HuH-7.5 (cell line): ENCODE measurements at regions not wholly inside any gene's neighbourhood (a gene's known extent, or its start where the extent isn't known, plus 50 kb on each side); places are given as distances from the start of the nearest gene placed in this dataset.

ENCODE experiments used
- DNase-seq: peaks from one replicate; pipeline ENCODE4 v3.0.0; 2011; ENCODE audit warnings: low spot score

DNA sequence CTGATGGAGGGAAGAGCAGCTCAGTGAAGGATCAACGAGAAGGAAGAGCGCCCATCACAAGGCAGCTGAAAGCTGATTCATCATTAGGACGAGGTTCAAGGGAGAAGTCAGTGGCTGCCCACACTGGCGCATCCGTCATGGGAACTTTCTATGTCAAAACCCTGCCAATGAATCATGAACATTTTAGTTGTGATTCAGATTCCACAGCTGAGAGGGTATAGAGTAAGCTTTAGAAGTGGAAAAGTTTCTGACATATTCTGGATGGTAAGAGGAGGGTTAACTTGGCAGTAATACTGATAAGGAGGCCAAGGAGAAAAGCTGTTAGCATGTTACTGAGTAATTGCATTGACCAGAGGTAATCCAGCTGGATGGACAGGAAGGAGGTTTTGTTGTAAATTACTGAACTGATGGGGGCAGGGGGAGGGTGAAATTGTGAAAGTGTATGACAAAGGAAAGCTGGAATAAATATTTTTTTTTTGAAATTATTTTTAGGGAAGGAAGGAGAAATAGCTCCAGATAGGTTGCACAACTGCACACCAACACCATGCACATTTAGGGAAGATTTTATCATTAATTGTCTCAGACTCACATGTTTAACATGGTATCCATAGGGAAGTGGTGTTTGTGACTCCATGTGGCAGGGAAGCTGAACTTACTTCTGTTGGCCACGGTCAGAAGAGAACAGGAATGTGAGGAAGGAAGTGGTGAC lies 78.3 kb upstream of the NRP1 start:
- no peak for DNase-seq

DNA sequence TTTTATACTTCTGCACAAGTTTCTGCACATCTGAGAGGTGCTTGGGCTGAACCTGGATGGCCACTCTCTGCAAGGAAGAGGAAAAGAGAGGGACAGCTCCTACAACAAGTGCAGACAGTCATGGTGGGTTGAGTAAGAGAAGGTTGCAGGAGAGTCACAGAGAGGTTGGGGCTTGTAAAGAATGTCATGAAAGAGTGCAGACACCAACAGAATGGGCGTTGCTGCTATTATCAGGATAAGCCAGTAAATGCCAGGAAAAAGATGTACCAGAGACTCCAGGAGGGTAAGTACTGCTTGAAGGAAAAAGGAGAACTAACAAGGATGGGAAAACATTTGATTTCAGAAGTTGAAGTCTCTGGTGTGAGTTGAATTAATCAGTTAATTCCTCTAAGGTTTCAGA lies 77.8 kb upstream of the NRP1 start:
- no peak for DNase-seq

DNA sequence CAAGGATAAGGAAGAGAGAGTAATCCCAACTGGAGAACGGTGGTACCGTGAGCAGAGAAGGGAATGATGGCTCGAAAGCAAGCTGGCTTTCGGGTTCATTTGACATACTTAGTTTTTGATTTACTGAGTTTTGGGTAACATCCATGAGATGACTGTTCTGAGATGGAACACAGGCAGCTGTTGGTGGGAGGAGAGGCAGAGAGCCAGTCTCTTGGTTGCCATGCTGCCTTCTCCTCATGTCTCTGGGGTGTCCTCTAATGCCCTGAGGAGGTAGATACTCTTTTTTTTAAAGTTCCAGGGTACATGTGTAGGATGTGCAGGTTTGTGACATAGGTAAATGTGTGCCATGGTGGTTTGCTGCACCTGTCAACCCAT lies 76.4 kb upstream of the NRP1 start:
- DNase-seq: no peak

DNA sequence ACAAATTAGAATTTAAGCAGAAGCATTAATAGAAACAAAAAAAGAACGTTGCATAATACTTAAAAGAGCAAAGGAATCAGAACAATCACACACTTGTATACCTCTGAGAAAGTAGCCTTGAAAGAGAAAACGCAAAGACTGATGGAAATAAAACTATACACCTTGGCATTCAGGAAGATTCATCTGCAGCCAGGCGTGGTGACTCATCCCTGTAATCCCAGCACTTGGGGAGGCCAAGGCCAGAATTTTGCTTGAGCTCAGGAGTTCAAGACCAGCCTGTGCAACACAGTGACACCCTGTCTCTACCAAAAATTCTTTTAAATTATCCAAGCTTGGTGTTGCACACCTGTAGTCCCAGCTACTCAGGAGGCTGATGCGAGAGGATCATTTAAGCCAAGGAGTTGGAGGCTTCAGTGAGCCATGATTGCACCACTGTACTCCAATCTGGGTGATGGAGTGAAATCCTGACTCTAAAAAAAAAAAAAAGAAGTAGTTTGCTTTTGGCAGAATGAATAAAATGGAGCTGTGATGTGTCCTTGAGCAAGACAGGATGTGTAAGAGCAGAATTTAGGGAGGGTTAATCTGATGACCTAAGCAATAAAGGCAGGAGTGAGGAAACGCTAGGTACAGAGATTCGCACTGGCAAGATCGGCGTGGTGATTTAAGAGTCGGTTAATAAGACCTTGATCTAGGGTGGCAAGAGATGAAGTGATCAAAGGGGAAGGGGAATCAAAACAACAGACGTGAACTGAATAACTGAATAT lies 75.8 kb upstream of the NRP1 start:
- DNase-seq: no peak

DNA sequence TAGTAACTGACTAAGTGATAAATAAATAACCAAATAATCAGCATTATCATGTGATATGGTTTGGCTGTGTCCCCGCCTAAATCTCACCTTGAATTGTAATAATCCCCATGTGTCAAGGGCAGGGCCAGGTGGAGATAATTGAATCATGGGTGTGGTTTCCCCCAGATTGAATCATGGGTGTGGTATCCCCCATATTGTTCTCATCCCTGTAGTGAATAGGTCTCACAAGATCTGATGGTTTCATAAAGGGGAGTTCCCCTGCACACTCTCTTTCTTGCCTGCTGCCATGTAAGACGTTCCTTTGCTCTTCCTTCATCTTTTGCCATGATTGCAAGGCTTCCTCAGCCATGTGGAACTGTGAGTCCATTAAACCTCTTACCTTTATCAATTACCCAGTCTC lies 72.1 kb upstream of the NRP1 start:
- DNase-seq: no peak

DNA sequence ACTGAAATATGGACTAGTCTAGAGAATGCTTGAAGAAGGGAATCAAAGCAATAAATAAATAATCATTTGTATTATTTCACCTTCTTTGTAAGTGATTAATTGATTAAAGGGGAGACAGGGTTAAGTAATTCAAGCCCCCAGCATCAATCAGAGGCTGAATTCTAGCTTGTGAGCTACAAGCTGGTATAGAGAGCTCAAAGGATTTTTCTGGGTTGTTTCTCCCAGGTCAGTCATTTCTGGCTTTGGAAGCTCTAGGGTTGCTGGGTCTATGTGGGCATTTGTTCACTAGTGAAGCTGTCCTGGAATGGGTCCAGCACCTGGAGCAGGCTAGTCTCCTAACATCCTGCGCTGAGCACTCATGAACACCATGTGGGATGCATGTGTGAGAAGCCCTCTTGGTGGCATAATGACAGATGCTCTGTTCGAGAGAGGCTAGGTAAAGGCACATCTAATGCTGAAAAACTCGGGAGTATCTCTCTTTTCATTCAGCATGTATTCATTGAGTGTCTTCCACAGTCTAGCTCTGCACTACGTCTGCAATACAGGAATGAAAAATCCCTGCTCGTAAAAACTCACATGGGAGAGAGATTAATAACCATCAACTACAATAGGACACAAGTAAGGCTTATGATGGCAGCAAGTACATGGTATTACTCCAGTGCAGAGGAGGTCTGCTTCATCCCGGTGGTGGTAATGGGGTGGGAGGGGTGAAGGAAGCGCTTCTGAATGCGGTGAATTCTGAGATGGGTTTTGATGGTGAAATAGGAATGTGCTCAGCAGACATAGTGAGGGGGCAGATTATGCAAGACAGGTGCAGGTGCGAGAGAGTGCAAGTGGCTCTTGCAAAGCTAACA lies 68.0 kb upstream of the NRP1 start:
- no peak for DNase-seq

DNA sequence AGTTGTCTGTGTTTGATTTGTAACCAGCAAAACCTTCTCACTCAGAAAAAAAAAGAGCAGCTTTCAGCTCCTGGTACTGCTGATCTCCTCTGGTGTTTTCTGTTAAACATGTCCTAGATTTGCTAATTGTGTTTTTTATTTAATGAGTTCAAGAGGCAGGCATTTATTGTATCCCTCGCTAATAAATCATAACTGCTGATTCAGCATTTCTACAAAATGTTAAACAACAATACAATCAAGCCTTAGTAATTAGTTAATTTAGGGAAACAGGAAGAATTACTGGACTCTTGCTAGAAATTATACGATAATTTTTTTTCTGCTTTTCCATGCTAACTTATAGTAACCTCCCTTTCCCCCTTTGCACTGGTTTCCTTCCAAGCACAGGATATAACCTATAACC lies 66.8 kb upstream of the NRP1 start:
- no peak for DNase-seq

DNA sequence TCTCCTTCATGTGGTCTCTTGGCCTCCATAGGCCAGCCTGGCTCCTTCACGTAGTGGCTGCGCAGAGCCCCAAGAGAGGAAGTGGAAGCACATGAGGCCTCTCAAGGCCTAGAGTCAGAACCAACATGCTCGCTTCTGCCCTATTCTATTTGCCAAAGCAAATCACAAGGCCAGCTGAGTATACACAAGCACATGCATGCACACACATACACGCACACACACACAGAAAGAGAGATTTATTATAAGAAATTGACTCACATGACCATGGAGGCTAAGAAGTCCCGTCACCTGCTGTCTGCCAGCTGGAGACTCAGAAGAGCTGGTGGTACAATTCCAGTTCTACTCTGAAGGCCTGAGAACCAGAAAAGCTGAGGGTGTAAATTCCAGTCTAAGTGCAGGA lies 64.3 kb upstream of the NRP1 start:
- no peak for DNase-seq

DNA sequence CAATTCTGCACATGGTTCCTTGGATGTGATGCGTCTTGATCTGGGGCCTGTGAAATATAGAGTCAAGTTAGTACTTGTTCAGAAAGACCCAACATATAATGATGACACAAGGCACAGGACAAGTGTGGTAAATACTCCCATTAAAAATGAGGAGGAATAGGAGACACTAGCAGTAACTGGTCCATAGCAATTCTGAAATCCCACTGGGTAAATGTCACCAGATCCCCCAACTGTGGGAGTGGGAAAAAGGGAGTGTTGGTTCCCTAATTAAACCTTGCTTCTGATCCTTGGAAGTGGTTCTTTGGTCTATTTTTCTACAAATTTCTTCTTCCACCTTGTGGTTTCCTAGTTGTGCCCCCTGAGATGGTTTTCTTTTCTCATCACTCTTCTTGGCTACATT lies 62.5 kb upstream of the NRP1 start:
- DNase-seq: no peak

DNA sequence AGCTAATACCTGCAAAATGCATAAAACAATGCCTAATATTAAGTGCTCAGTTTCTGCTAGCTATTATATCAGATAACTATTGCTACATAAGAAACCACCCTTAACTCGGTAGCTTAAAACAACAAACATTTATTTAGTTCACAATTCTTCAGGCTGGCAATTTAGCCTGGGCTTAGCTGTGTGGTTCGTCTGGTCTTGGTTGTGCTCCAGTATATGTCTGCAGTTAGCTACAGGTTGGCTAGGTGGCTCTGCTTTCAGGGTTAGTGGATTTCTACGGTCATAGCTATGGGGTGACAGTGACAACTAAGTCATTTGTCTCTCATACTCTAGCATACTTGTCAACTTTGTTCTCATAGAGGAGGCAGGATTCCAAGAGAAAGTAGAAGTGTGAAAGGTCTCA lies 61.8 kb upstream of the NRP1 start:
- DNase-seq: no peak

DNA sequence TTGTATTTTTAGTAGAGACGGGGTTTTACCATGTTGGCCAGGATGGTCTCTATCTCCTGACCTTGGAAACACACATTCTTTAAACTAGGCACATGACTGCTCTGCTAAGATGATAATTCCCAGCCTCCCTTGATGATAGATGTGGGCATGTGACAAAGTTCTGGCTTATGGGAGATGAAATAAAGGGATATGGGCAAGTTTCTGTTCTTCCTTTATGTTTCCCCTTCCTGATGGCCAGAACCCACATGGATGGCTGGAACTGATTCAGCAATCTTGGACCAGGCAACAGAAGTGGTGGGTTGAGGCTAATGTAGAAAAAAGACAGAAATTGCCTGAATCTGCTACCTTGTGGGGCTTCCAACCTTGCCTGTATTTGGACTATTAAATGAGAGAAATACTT lies 60.7 kb upstream of the NRP1 start:
- no peak for DNase-seq

DNA sequence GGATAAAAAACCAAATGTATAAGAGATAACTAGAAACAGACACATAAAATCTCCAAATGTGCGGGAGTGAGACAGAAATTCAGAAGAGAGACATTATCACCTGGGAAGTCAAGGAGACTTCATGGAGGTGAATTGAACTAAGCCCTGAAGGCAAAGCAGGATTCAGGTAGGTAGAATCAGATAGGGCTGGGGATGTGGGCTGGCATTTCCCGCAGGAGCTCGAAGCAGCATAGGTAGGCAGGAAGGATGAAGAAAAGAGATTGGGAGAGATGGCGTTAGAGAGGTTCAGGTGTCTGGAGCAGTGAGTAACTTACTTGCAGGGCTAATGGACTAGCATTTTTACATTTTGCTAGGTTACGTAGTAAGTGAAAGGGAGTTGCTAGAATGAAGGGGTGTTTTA lies 58.2 kb upstream of the NRP1 start:
- DNase-seq: no peak

DNA sequence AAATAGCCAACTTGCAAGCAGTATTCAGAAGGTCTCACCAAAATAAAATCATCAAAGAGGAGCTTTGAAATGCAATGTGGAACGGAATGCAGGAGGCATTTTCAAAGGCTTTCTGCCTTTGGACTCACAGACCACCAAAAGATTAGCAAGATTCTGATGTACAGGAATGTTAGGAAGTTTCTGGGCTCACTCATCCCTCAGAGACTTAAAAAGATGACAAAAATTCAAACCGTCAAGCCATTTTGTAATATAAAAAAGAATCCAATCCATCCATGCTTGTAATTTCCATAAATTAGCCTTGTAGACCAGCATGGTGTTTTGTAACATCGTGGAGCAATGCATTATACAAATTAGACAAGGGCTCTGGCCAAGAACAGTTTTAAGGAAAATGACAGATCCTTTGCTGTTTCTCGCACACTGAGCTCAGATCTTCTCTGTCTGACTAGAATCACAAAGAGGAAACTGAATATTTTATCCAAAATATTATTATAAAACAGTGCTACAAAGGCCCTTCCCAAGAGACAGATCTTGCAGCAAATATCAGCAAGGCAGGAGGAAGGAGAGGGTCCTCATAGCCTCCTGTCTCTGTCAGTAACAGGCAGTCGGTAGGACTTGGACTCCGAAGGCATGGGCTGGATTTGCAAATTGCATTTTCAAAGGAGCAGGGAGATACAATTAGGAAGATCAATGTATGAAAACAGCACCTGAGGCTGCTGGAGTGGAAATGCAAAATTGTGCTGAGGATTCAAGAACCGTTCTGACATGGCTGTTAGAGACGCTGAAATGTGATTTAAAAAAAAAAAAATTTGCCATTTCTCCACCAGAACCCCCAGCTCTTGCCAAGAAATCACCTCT lies 57.4 kb upstream of the NRP1 start:
- DNase-seq: no peak

DNA sequence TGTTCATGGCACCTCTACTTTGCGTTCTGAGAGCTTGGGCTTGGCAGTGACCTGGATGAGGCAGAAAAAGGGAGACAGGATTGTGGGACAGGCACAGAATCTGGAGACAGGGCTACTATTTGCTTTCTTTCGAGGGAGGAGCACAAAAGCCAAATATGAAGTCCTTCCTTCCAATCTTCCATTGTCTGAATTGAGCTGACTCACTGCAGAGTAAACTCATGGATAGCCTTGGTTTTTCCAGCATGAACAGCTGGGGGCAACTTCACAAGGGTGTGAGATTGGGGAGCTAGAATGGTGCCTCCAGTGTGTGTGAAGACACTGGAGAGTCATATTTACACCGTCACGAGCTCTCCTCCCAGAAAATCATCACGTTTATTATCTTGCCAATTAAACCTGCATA lies 55.6 kb upstream of the NRP1 start:
- DNase-seq: no peak

DNA sequence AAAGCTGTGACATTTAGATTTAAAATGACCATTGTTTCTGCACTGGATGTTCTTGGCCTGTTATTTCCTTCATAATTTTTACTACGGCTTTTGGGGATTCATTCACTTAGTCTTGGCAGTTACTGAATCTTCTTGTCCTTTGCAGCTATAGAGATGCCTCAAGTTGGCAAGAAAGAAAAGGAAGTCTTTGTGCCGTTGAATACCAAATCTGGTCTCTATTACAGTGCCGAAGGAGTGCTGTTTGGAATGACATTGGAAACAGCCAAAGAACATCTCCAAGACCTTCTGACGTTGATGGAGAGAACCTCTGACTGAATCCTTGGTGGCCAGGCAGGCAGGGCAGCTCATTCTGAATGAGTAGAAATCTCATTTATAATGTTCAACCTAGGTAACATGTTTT lies 54.3 kb upstream of the NRP1 start:
- DNase-seq: no peak

DNA sequence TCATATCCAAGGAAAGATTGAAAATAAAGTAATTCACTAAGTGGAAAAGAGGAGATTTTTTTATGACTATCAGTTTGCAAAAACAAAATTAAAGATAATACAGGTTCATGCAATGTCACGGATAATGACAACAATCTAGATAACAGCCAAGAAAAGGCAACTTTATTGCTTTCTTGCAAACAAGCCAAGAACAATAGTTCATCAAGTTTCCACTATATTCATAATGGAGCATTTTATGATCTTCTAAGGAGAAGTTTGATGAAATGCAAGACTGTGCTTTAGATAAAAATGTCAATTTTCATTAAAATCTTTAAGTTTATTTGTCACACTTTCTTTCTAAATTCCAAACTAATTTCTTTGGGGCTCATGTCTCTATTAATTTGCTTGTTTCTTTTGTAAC lies 53.9 kb upstream of the NRP1 start:
- no peak for DNase-seq

DNA sequence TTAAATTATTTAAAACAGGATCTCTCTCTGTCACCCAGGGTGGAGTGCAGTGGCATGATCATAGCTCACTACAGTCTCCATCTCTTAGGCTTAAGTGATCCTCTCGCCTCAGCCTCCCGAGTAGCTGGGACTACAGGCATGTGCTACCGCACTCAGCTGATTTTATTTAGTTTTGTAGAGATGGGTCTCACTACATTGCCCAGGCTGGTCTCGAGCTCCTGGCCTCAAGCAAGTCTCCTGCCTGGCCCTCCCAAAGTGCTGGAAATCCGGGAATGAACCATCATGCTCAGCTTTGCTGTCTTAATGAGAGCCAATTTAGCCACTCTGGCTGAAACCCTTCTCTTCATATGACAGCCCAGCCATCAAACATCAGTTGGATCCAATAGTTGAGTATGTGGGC lies 53.3 kb upstream of the NRP1 start:
- DNase-seq: no peak

DNA sequence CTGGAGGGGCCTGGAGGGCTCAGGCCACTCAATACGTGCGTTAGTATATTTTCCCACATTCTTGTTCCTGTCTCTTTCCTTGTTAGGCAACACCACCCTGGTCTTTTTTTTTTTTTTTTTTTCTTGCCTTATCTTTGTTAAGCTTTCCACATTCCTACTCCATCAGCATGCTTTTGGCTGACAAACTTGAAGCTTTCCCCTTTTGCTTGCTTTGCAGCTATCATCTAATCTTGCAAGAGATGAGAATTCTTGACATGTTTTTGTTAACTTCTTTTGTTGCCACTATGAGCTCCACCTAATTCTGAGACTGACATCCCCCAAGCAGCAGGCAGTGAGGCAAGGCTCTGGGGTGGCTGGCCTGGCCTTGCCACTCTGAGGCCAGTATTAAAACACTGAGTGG lies 52.5 kb upstream of the NRP1 start:
- no peak for DNase-seq

DNA sequence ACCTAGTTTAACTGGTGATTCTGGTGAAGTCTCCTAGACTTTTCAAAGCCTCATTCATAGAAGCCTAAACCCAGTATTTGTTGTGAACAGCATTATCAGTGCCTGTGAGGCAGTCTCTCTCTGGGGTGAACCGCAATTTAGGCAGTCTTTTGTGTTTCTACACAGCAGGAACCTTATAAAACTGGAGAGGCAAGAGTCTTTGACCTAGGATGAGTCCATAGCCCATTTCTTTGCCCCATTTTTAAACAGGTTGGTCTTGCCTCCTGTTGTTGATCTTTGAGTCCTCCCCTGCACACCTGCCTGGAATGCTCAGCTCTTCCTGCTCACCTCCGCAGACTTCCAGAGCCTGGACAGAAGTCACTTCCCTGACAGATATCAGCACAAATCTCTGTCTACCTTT lies 51.2 kb upstream of the NRP1 start:
- DNase-seq: no peak

DNA sequence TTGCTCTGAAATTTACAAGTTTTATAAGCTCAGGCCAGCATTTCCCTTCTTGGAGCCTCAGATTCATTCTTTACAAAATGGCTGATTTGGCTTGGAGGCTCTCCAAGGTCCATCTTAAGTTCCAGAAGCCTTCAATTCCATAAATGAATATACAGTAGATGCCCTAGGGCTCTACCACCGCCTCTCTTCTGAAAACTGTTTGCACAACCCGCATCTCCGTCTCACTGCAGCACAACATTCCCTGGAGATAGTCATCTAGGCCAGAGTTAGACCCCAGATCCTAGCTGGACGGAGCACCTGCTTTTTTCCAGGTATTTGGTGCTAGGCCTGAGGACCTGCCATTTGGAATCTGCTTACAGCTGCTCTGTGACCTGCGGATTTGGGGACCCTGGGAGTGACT lies 50.5 kb upstream of the NRP1 start:
- DNase-seq: no peak
